Neural cell (in vitro differentiated cells): ENCODE measurements at regions not wholly inside any gene's neighbourhood (a gene's known extent, or its start where the extent isn't known, plus 50 kb on each side); places are given as distances from the start of the nearest gene placed in this dataset.
"Not testable (repeated sequence)": the region's sequence is repeated elsewhere in the genome, so short reads cannot be mapped to it uniquely, and the experiment has no call there.

Experiments
- H2AFZ ChIP-seq: fragments of 200-600, 300-800 bp; sonication (generic), shearing (Covaris generic); 2 replicates; pipeline ENCODE4 v1.6.0; 2014; ENCODE audit warnings: low read depth, mild to moderate bottlenecking, antibody characterized with exemption, low read length, moderate library complexity
- H3F3A ChIP-seq: fragments of 200-600 bp; shearing (Covaris generic); 2 replicates; pipeline ENCODE4 v1.6.1; 2016; ENCODE audit warnings: mild to moderate bottlenecking, moderate library complexity, mixed read lengths, antibody characterized with exemption, low read length; ENCODE audit not compliant: insufficient read depth, poor library complexity, severe bottlenecking
- H3K27ac ChIP-seq: fragments of 200-600, 300-800 bp; sonication (generic), shearing (Covaris generic); 2 replicates; pipeline ENCODE4 v1.5.1; 2014; ENCODE audit warnings: mild to moderate bottlenecking, low read length, moderate library complexity
- H3K27me3 ChIP-seq: fragments of 300-800, 200-600 bp; sonication (generic), shearing (Covaris generic); 2 replicates; pipeline ENCODE4 v1.6.0; 2014; ENCODE audit warnings: mild to moderate bottlenecking, low read depth, low read length, moderate library complexity; ENCODE audit not compliant: insufficient read depth
- H3K36me3 ChIP-seq: fragments of 300-800, 200-600 bp; sonication (generic), shearing (Covaris generic); 2 replicates; pipeline ENCODE4 v1.5.1; 2014; ENCODE audit warnings: mild to moderate bottlenecking, antibody characterized with exemption, low read length, moderate library complexity; ENCODE audit not compliant: insufficient read depth
- H3K4me2 ChIP-seq: fragments of 300-800, 200-600 bp; sonication (generic), shearing (Covaris generic); 2 replicates; pipeline ENCODE4 v1.6.0; 2014; ENCODE audit warnings: mild to moderate bottlenecking, low read length
- H3K4me3 ChIP-seq: fragments of 300-800, 200-600 bp; sonication (generic), shearing (Covaris generic); 2 replicates; pipeline ENCODE4 v1.5.1; 2014; ENCODE audit warnings: mild to moderate bottlenecking, low read length, moderate library complexity
- H3K79me2 ChIP-seq: fragments of 200-600 bp; shearing (Covaris generic); replicated peaks from 2 replicates; pipeline ENCODE4 v1.6.0; 2014; ENCODE audit warnings: mild to moderate bottlenecking, low read length, moderate library complexity; ENCODE audit not compliant: insufficient read depth
- H3K9ac ChIP-seq: fragments of 300-800, 200-600 bp; sonication (generic), shearing (Covaris generic); 2 replicates; pipeline ENCODE4 v1.6.1; 2016; ENCODE audit warnings: mild to moderate bottlenecking, low read length, mixed read lengths
- H3K9me2 ChIP-seq: fragments of 200-600 bp; shearing (Covaris generic); 2 replicates; pipeline ENCODE4 v1.6.1; 2016; ENCODE audit warnings: mild to moderate bottlenecking, low read length, mixed read lengths; ENCODE audit not compliant: insufficient read depth
- H3K9me3 ChIP-seq: fragments of 200-600, 300-800 bp; sonication (generic), shearing (Covaris generic); 2 replicates; pipeline ENCODE4 v1.6.1; 2016; ENCODE audit warnings: mild to moderate bottlenecking, mixed run types, low read length, moderate library complexity, mixed read lengths
- H4K20me1 ChIP-seq: fragments of 200-600 bp; shearing (Covaris generic); 2 replicates; pipeline ENCODE4 v1.6.1; 2016; ENCODE audit warnings: mild to moderate bottlenecking, mixed run types; ENCODE audit not compliant: insufficient read depth
- EP300 ChIP-seq: fragments of 450-650 bp; conservative IDR thresholded peaks from 2 replicates; pipeline ENCODE4 v1.6.1; 2014; ENCODE audit warnings: antibody characterized with exemption, mild to moderate bottlenecking, moderate library complexity; ENCODE audit not compliant: poor library complexity, severe bottlenecking
- EZH2 ChIP-seq: fragments of 200-600, 300-800 bp; shearing (Covaris generic), sonication (generic); IDR thresholded peaks from 2 replicates; pipeline ENCODE4 v1.6.1; 2014; ENCODE audit warnings: antibody characterized with exemption, low read length, borderline replicate concordance, mild to moderate bottlenecking; ENCODE audit not compliant: insufficient read depth, poor library complexity, severe bottlenecking
- MXI1 ChIP-seq: fragments of 450-650 bp; conservative IDR thresholded peaks from 2 replicates; pipeline ENCODE4 v1.6.1; 2014; ENCODE audit warnings: antibody characterized with exemption, mild to moderate bottlenecking; ENCODE audit not compliant: poor library complexity, severe bottlenecking
- POLR2AphosphoS5 ChIP-seq: IDR thresholded peaks from 2 replicates; pipeline ENCODE4 v1.6.1; 2012
- RAD21 ChIP-seq: fragments of 450-650 bp; conservative IDR thresholded peaks from 2 replicates; pipeline ENCODE4 v1.6.1; 2014; ENCODE audit warnings: antibody characterized with exemption, mild to moderate bottlenecking, moderate library complexity
- SMC3 ChIP-seq: fragments of 450-650 bp; conservative IDR thresholded peaks from 2 replicates; pipeline ENCODE4 v1.6.1; 2014; ENCODE audit warnings: antibody characterized with exemption, mild to moderate bottlenecking, moderate library complexity; ENCODE audit not compliant: poor library complexity
- TAF1 ChIP-seq: IDR thresholded peaks from 2 replicates; pipeline ENCODE4 v1.6.1; 2012; ENCODE audit warnings: low read depth
- TF ChIP-seq, protein P1 (sequence below): fragments of 450-650 bp; IDR thresholded peaks from 2 replicates; pipeline ENCODE4 v1.5.1; 2014; ENCODE audit warnings: antibody characterized with exemption, mild to moderate bottlenecking, moderate library complexity; ENCODE audit not compliant: poor library complexity, severe bottlenecking
- TF ChIP-seq, protein P2 (sequence below): IDR thresholded peaks from 2 replicates; pipeline ENCODE4 v1.6.1; 2012; ENCODE audit warnings: borderline replicate concordance

DNA sequence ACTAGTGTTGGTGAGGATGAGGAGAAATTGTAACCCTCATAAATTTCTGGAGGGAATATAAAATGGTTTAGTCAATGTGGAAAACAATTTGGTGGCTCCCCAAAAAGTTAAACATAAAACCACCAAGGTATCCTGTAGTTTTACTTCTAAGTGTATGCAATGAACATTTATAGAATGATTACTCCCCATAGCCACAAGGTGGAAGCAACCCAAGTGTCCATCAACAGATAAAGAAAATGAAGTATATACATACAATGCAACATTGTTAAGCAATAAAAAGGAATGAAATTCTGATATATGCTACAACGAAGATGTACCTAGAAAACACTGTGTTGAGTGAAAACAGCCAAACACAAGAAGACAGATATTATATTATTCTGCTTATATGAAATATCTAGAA, 569.1 kb upstream of the GRID2 start:
- Histone ChIP-seq H3K4me2 (no peak overlapping the region), H3F3A (no peaks in the 10 kb centered on the region), H3K9me2 (no peaks in the 10 kb centered on the region), H3K4me3 (no peak overlapping the region), H3K27ac (no peak overlapping the region), H3K9me3 (no peaks in the 10 kb centered on the region), H3K36me3 (no peaks in the 10 kb centered on the region), H3K27me3 (no peaks in the 10 kb centered on the region), H4K20me1 (no peaks in the 10 kb centered on the region), H3K9ac (no peak overlapping the region), H3K79me2 (no peaks in the 10 kb centered on the region), H2AFZ (no peak overlapping the region)
- TF ChIP-seq, protein P1, sequence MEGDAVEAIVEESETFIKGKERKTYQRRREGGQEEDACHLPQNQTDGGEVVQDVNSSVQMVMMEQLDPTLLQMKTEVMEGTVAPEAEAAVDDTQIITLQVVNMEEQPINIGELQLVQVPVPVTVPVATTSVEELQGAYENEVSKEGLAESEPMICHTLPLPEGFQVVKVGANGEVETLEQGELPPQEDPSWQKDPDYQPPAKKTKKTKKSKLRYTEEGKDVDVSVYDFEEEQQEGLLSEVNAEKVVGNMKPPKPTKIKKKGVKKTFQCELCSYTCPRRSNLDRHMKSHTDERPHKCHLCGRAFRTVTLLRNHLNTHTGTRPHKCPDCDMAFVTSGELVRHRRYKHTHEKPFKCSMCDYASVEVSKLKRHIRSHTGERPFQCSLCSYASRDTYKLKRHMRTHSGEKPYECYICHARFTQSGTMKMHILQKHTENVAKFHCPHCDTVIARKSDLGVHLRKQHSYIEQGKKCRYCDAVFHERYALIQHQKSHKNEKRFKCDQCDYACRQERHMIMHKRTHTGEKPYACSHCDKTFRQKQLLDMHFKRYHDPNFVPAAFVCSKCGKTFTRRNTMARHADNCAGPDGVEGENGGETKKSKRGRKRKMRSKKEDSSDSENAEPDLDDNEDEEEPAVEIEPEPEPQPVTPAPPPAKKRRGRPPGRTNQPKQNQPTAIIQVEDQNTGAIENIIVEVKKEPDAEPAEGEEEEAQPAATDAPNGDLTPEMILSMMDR: no peak
- TF ChIP-seq RAD21: peak; percentile 16

DNA sequence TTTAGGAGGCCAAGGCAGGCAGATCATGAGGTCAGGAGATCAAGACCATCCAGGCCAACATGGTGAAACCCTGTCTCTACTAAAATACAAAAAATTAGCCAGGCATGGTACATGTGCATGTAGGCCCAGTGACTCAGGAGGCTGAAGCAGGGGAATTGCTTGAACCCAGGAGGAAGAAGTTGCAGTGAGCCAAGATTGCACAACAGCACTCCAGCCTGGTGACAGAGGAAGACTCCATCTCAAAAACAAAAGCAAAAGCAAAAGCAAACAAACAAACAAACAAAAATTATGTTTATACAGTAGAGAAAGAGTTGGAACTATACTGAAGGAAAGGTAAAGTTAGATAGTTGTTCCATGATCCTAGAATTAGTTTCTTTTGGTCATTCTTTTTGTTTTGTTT, 564.9 kb upstream of the GRID2 start:
- H3K9ac ChIP-seq, H3K9me2 ChIP-seq, H3K9me3 ChIP-seq, H4K20me1 ChIP-seq, H3K36me3 ChIP-seq, H3K4me2 ChIP-seq, H3K27ac ChIP-seq, H3K79me2 ChIP-seq, H3K4me3 ChIP-seq, H3F3A ChIP-seq, H2AFZ ChIP-seq, H3K27me3 ChIP-seq: not testable (repeated sequence)

DNA sequence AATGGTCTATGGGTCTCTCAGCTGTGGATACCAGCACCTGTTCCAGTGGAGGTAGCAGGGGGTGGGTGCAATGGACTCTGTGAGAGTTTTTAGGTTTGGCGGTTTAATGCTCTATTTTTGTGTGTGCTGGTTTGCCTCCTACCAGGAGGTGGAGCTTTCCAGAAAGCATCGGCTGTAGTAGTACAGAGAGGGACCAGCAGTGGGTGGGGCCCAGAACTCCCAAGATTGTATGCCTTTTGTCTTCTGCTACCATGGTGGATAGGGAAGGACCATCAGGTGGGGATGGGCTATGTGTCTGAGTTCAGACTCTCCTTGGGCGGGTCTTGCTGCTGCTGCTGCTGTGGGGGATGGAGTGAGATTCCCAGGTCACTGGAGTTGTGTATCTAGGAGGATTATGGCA, 557.2 kb upstream of the GRID2 start:
- Histone ChIP-seq H4K20me1 (no peaks in the 10 kb centered on the region), H3K27ac (no peak overlapping the region), H3K79me2 (no peaks in the 10 kb centered on the region), H3K4me2 (no peak overlapping the region), H3F3A (no peaks in the 10 kb centered on the region), H3K9me3 (no peaks in the 10 kb centered on the region), H3K4me3 (no peak overlapping the region), H3K9me2 (no peaks in the 10 kb centered on the region), H3K27me3 (no peaks in the 10 kb centered on the region), H3K9ac (no peak overlapping the region), H2AFZ (no peak overlapping the region), H3K36me3 (no peaks in the 10 kb centered on the region)
- no peak for TF ChIP-seq POLR2AphosphoS5
- TF ChIP-seq EP300: no peak
- TF ChIP-seq TAF1: no peak
- no peak for TF ChIP-seq EZH2
- no peak for TF ChIP-seq RAD21
- TF ChIP-seq, protein P1: no peak
- TF ChIP-seq, protein P2, sequence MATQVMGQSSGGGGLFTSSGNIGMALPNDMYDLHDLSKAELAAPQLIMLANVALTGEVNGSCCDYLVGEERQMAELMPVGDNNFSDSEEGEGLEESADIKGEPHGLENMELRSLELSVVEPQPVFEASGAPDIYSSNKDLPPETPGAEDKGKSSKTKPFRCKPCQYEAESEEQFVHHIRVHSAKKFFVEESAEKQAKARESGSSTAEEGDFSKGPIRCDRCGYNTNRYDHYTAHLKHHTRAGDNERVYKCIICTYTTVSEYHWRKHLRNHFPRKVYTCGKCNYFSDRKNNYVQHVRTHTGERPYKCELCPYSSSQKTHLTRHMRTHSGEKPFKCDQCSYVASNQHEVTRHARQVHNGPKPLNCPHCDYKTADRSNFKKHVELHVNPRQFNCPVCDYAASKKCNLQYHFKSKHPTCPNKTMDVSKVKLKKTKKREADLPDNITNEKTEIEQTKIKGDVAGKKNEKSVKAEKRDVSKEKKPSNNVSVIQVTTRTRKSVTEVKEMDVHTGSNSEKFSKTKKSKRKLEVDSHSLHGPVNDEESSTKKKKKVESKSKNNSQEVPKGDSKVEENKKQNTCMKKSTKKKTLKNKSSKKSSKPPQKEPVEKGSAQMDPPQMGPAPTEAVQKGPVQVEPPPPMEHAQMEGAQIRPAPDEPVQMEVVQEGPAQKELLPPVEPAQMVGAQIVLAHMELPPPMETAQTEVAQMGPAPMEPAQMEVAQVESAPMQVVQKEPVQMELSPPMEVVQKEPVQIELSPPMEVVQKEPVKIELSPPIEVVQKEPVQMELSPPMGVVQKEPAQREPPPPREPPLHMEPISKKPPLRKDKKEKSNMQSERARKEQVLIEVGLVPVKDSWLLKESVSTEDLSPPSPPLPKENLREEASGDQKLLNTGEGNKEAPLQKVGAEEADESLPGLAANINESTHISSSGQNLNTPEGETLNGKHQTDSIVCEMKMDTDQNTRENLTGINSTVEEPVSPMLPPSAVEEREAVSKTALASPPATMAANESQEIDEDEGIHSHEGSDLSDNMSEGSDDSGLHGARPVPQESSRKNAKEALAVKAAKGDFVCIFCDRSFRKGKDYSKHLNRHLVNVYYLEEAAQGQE: no peak
- TF ChIP-seq MXI1: no peak
- TF ChIP-seq SMC3: no peak
